ENCODE measurements at regions not wholly inside any gene's neighbourhood (a gene's known extent, or its start where the extent isn't known, plus 50 kb on each side); places are given as distances from the start of the nearest gene placed in this dataset.

GRCh38 chr10:113423981-113424721 is 128.7 kb upstream of the HABP2 start:
- Histone ChIP-seq H3K9me3 (replicated peaks; ENCODE audit: insufficient read depth, low read length) (no peaks in the 10 kb centered on the region), H3K36me3 (replicated peaks; ENCODE audit: insufficient read depth, low read length) (no peaks in the 10 kb centered on the region), H2AFZ (ENCODE audit: low read length) (no peak overlapping the region), H3K4me2 (ENCODE audit: low read depth, low read length) (no peak overlapping the region), H3K4me1 (ENCODE audit: low read length) (no peaks in the 10 kb centered on the region), H4K20me1 (ENCODE audit: insufficient read depth, low read length) (no peaks in the 10 kb centered on the region), H3K9me2 (replicated peaks; ENCODE audit: insufficient read depth, low read length) (no peaks in the 10 kb centered on the region), H3K9ac (ENCODE audit: low read length) (no peak overlapping the region), H3F3A (ENCODE audit: insufficient read depth, low read length) (no peaks in the 10 kb centered on the region), H3K4me3 (ENCODE audit: low read length) (no peak overlapping the region), H3K27me3 (replicated peaks; ENCODE audit: insufficient read depth, low read length) (no peaks in the 10 kb centered on the region), H3K27ac (ENCODE audit: low read length) (no peak overlapping the region), H3K79me2 (ENCODE audit: low read length) (no peaks in the 10 kb centered on the region)
- no peak for TF ChIP-seq CTCF (IDR thresholded peaks at IDR 0.05; ENCODE audit: low read length)
- TF ChIP-seq EZH2 (optimal IDR thresholded peaks at IDR 0.05; ENCODE audit: low read depth, low read length) = no peak
- TF ChIP-seq EZH2phosphoT487 (IDR thresholded peaks at IDR 0.05; ENCODE audit: low read length) = no peak
- no peak for DNase-seq

- no peak for DNase-seq
- no peaks in the 10 kb centered on the region for H3K9me2 ChIP-seq (replicated peaks; ENCODE audit: insufficient read depth, low read length)
- no peak overlapping the region for H3K9ac ChIP-seq (ENCODE audit: low read length)
- no peaks in the 10 kb centered on the region for H3K4me1 ChIP-seq (ENCODE audit: low read length)
- H3K27ac ChIP-seq (ENCODE audit: low read length) = no peak overlapping the region
- H3K79me2 ChIP-seq (ENCODE audit: low read length) = no peaks in the 10 kb centered on the region
- no peak overlapping the region for H3K4me3 ChIP-seq (ENCODE audit: low read length)
- H3K4me2 ChIP-seq (ENCODE audit: low read depth, low read length) = no peak overlapping the region
- no peak overlapping the region for H2AFZ ChIP-seq (ENCODE audit: low read length)
- no peak for TF ChIP-seq EZH2phosphoT487 (IDR thresholded peaks at IDR 0.05; ENCODE audit: low read length)
- TF ChIP-seq CTCF (IDR thresholded peaks at IDR 0.05; ENCODE audit: low read length) = no peak
- no peak for TF ChIP-seq EZH2 (optimal IDR thresholded peaks at IDR 0.05; ENCODE audit: low read depth, low read length)
- H3F3A ChIP-seq (ENCODE audit: insufficient read depth, low read length) = no peaks in the 10 kb centered on the region
- no peaks in the 10 kb centered on the region for H4K20me1 ChIP-seq (ENCODE audit: insufficient read depth, low read length)
- no peaks in the 10 kb centered on the region for H3K36me3 ChIP-seq (replicated peaks; ENCODE audit: insufficient read depth, low read length)
- no peaks in the 10 kb centered on the region for H3K27me3 ChIP-seq (replicated peaks; ENCODE audit: insufficient read depth, low read length)
- H3K9me3 ChIP-seq (replicated peaks; ENCODE audit: insufficient read depth, low read length) = no peaks in the 10 kb centered on the region
These were observed 127.8 kb upstream of the HABP2 start for GRCh38 chr10:113425008-113425407.

GRCh38 chr10:113425541-113425951 is 127.3 kb upstream of the HABP2 start:
- Histone ChIP-seq H3K4me1 (ENCODE audit: low read length) (no peaks in the 10 kb centered on the region), H2AFZ (ENCODE audit: low read length) (no peak overlapping the region), H4K20me1 (ENCODE audit: insufficient read depth, low read length) (no peaks in the 10 kb centered on the region), H3K27me3 (replicated peaks; ENCODE audit: insufficient read depth, low read length) (no peaks in the 10 kb centered on the region), H3K9ac (ENCODE audit: low read length) (no peak overlapping the region), H3K27ac (ENCODE audit: low read length) (no peak overlapping the region), H3K79me2 (ENCODE audit: low read length) (no peaks in the 10 kb centered on the region), H3K9me2 (replicated peaks; ENCODE audit: insufficient read depth, low read length) (no peaks in the 10 kb centered on the region), H3K9me3 (replicated peaks; ENCODE audit: insufficient read depth, low read length) (no peaks in the 10 kb centered on the region), H3K36me3 (replicated peaks; ENCODE audit: insufficient read depth, low read length) (no peaks in the 10 kb centered on the region), H3K4me2 (ENCODE audit: low read depth, low read length) (no peak overlapping the region), H3F3A (ENCODE audit: insufficient read depth, low read length) (no peaks in the 10 kb centered on the region), H3K4me3 (ENCODE audit: low read length) (no peak overlapping the region)
- no peak for DNase-seq
- TF ChIP-seq CTCF (IDR thresholded peaks at IDR 0.05; ENCODE audit: low read length) (no peak), EZH2phosphoT487 (IDR thresholded peaks at IDR 0.05; ENCODE audit: low read length) (no peak), EZH2 (optimal IDR thresholded peaks at IDR 0.05; ENCODE audit: low read depth, low read length) (no peak)

Data from MM.1S (cell line).